OCI-LY7 (cell line): ENCODE measurements at regions not wholly inside any gene's neighbourhood (a gene's known extent, or its start where the extent isn't known, plus 50 kb on each side); places are given as distances from the start of the nearest gene placed in this dataset.

ENCODE experiments used
- BruUV-seq: library from RNA; stranded (reverse); fragments of 400-500 nt; replicated peaks from 2 replicates; lab custom pipeline; 2021; lab: Mats Ljungman, UMichigan
- CTCF ChIA-PET: fragments of 300-600 bp; sonication (Branson Sonifier 250); formaldehyde crosslinking; loops from one replicate; lab custom pipeline; 2022; ENCODE audit warnings: antibody characterized with exemption; ENCODE audit not compliant: unreplicated experiment; lab: Charles Lee
- POLR2A ChIA-PET: fragments of 300-600 bp; sonication (Branson Sonifier 250); formaldehyde crosslinking; loops from one replicate; lab custom pipeline; 2022; ENCODE audit warnings: antibody characterized with exemption; lab: Charles Lee
- DNase-seq: peaks from one replicate; pipeline ENCODE4 v3.0.0-alpha.2; 2015; ENCODE audit warnings: low spot score
- H2AFZ ChIP-seq: fragments of 200-600 bp; sonication (generic), shearing (Covaris generic); 2 replicates; pipeline ENCODE4 v1.6.1; 2014; ENCODE audit warnings: mild to moderate bottlenecking, antibody characterized with exemption, low read length, moderate library complexity
- H3K27ac ChIP-seq: fragments of 200-600 bp; sonication (generic); 2 replicates; pipeline ENCODE4 v1.5.1; 2014; ENCODE audit warnings: mixed run types, low read depth, mild to moderate bottlenecking, moderate library complexity, low read length, inconsistent platforms; ENCODE audit not compliant: poor library complexity, severe bottlenecking
- H3K36me3 ChIP-seq: fragments of 200-600 bp; sonication (generic); 2 replicates; pipeline ENCODE4 v1.6.1; 2014; ENCODE audit warnings: mild to moderate bottlenecking, antibody characterized with exemption, low read length, moderate library complexity, mixed read lengths; ENCODE audit not compliant: insufficient read depth
- H3K4me1 ChIP-seq: fragments of 200-600 bp; sonication (generic); 2 replicates; pipeline ENCODE4 v1.5.1; 2014; ENCODE audit warnings: mild to moderate bottlenecking, low read length; ENCODE audit not compliant: insufficient read depth, poor library complexity, severe bottlenecking
- H3K4me2 ChIP-seq: fragments of 200-600 bp; sonication (generic); 2 replicates; pipeline ENCODE4 v1.6.1; 2014; ENCODE audit warnings: mild to moderate bottlenecking, low read length
- H3K4me3 ChIP-seq: fragments of 200-600 bp; sonication (generic); 2 replicates; pipeline ENCODE4 v1.5.1; 2014; ENCODE audit warnings: mild to moderate bottlenecking, low read depth, low read length; ENCODE audit not compliant: poor library complexity, severe bottlenecking
- H3K79me2 ChIP-seq: fragments of 200-600 bp; sonication (generic); 2 replicates; pipeline ENCODE4 v1.6.1; 2016; ENCODE audit warnings: low read depth, mild to moderate bottlenecking, low read length, moderate library complexity, mixed read lengths; ENCODE audit not compliant: insufficient read depth
- H3K9me2 ChIP-seq: fragments of 200-600 bp; sonication (generic); 2 replicates; pipeline ENCODE4 v1.6.1; 2016; ENCODE audit warnings: mild to moderate bottlenecking, low read length, mixed read lengths; ENCODE audit not compliant: insufficient read depth
- H3K9me3 ChIP-seq: fragments of 200-600 bp; sonication (generic); 2 replicates; pipeline ENCODE4 v1.6.1; 2014; ENCODE audit warnings: mild to moderate bottlenecking, mixed run types, low read length, mixed read lengths
- H4K20me1 ChIP-seq: fragments of 200-600 bp; sonication (generic); 2 replicates; pipeline ENCODE4 v1.6.1; 2014; ENCODE audit warnings: mild to moderate bottlenecking, antibody characterized with exemption, low read length, moderate library complexity, mixed read lengths; ENCODE audit not compliant: insufficient read depth
- EZH2phosphoT487 ChIP-seq: fragments of 200-600 bp; sonication (generic); IDR thresholded peaks from 2 replicates; pipeline ENCODE4 v1.6.1; 2018; ENCODE audit warnings: low read depth, borderline replicate concordance, mild to moderate bottlenecking, mixed run types, antibody characterized with exemption, low read length, moderate library complexity, mixed read lengths
- intact Hi-C: fragments of 100-400 bp; cut with micrococcal nuclease; formaldehyde crosslinking; loops from one replicate; pipeline ENCODE4 v1.10.0; 2022; ENCODE audit not compliant: unreplicated experiment
- TF ChIP-seq, protein P1 (sequence below): fragments of 200-600 bp; sonication (generic); conservative IDR thresholded peaks from 2 replicates; pipeline ENCODE4 v1.5.1; 2014; ENCODE audit warnings: mild to moderate bottlenecking, antibody characterized with exemption, low read length, moderate library complexity, mixed read lengths

DNA sequence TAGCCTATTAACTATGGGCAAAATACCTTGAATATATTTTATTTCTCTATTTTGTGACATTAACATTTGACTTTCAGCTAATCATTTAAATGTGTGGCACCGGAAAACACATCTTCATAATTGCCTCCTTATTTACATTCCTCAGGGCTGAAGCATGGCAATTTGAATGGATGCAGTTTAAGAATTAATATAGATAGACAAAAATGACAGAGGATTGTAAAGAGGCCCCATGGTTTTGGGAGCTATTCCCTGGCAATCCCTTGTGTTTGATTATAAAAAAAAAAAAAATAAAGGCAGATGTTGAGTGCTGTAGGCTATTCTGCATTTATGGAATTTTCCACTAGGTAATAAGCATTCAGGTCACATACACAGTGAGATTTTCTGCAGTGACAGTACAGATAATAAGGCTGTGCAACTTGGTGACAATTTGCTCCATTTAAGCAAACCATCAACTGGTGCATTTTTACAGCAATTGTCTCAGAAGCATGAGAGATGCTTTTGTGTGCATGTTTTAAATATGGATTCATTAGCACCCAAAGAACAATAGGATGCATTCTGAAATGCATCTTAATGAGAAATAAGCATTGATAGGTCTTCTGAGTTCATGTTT lies 123.2 kb upstream of the SLC38A4 start:
- no peak overlapping the region for H2AFZ ChIP-seq
- CTCF ChIA-PET, result no interaction called here
- no peaks in the 10 kb centered on the region for H3K9me3 ChIP-seq
- BruUV-seq, result no TSS peak
- intact Hi-C loops, result no loop called here
- POLR2A ChIA-PET, result interaction anchor here (0.6 to 1.1 kb wide), 3 partner anchors 21 to 813 kb away, joined by 3 to 4 read pairs (median 3); no protein-coding TSS in a partner anchor
- no peaks in the 10 kb centered on the region for H3K79me2 ChIP-seq
- DNase-seq, result no peak
- H3K27ac ChIP-seq, result no peak overlapping the region
- H4K20me1 ChIP-seq, result no peaks in the 10 kb centered on the region
- no peaks in the 10 kb centered on the region for H3K9me2 ChIP-seq
- H3K36me3 ChIP-seq, result no peaks in the 10 kb centered on the region
- no peak overlapping the region for H3K4me2 ChIP-seq
- no peaks in the 10 kb centered on the region for H3K4me1 ChIP-seq
- no peak overlapping the region for H3K4me3 ChIP-seq
- no peak for TF ChIP-seq EZH2phosphoT487
- TF ChIP-seq, protein P1, sequence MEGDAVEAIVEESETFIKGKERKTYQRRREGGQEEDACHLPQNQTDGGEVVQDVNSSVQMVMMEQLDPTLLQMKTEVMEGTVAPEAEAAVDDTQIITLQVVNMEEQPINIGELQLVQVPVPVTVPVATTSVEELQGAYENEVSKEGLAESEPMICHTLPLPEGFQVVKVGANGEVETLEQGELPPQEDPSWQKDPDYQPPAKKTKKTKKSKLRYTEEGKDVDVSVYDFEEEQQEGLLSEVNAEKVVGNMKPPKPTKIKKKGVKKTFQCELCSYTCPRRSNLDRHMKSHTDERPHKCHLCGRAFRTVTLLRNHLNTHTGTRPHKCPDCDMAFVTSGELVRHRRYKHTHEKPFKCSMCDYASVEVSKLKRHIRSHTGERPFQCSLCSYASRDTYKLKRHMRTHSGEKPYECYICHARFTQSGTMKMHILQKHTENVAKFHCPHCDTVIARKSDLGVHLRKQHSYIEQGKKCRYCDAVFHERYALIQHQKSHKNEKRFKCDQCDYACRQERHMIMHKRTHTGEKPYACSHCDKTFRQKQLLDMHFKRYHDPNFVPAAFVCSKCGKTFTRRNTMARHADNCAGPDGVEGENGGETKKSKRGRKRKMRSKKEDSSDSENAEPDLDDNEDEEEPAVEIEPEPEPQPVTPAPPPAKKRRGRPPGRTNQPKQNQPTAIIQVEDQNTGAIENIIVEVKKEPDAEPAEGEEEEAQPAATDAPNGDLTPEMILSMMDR, result no peak

DNA sequence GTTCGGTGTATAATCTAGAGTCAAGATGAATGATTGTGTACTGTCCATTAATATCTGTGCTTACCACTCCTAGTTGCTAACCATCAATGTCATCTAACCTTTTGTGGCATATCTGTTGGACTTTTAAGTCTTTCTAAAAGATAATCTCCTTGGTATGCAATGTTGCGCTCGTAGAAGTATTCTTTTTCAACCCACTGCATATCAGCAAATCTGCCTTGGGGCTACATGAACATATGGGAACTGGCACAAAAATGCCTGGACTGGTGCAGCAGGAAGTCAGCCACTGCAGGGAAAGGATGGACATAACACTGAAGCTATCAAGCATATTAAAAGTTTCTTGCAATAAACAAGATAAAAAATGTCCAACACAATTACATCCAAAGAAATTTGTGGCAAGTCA lies 124.3 kb upstream of the SLC38A4 start:
- H3K4me1 ChIP-seq, result no peaks in the 10 kb centered on the region
- BruUV-seq, result no TSS peak
- no peak overlapping the region for H2AFZ ChIP-seq
- no peak overlapping the region for H3K4me2 ChIP-seq
- no peaks in the 10 kb centered on the region for H3K9me3 ChIP-seq
- TF ChIP-seq, protein P1, result no peak
- TF ChIP-seq EZH2phosphoT487, result no peak
- intact Hi-C loops, result no loop called here
- no peak overlapping the region for H3K27ac ChIP-seq
- ChIA-PET POLR2A (no interaction called here), CTCF (no interaction called here)
- H3K79me2 ChIP-seq, result no peaks in the 10 kb centered on the region
- no peaks in the 10 kb centered on the region for H4K20me1 ChIP-seq
- H3K9me2 ChIP-seq, result no peaks in the 10 kb centered on the region
- no peak overlapping the region for H3K4me3 ChIP-seq
- no peak for DNase-seq
- H3K36me3 ChIP-seq, result no peaks in the 10 kb centered on the region

DNA sequence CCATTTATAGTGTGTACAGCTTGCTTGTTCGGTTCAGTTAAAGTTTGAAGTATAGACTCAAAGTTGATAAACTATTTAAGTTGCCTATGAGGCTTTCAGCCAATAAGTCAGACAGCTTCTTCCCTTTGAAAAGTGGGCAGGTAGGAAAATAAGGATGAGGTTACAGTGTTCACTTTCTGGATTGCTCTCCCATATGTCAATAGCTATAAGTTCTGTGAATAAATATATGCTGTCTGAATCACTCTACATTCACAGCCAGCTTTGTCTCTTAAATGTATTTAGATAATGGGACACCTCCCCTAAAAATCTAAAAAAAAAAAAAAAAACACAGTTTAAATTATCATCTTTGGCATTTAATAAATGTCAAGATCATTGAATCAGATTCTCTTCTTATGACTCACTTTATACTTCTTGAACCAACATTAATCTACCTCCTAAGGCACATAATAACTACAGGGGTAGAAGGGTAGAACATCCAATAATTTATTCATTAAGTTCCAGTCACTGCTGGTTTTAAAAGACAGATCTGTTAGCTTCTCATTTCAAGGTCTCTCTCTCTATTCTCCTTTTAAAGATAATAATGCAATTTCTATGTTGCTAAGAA lies 126.4 kb upstream of the PCED1B start:
- no peak overlapping the region for H2AFZ ChIP-seq
- H3K79me2 ChIP-seq, result no peaks in the 10 kb centered on the region
- H4K20me1 ChIP-seq, result no peaks in the 10 kb centered on the region
- TF ChIP-seq EZH2phosphoT487, result no peak
- TF ChIP-seq, protein P1, result no peak
- no peak for DNase-seq
- POLR2A ChIA-PET, result interaction anchor here (0.7 to 1.9 kb wide), 5 partner anchors 8 to 1341 kb away, joined by 3 to 8 read pairs (median 3); no protein-coding TSS in a partner anchor
- H3K4me3 ChIP-seq, result no peak overlapping the region
- no peaks in the 10 kb centered on the region for H3K9me2 ChIP-seq
- no peak overlapping the region for H3K4me2 ChIP-seq
- no peaks in the 10 kb centered on the region for H3K36me3 ChIP-seq
- no TSS peak for BruUV-seq
- H3K4me1 ChIP-seq, result no peaks in the 10 kb centered on the region
- CTCF ChIA-PET, result no interaction called here
- intact Hi-C loops, result no loop called here
- no peak overlapping the region for H3K27ac ChIP-seq
- H3K9me3 ChIP-seq, result no peaks in the 10 kb centered on the region
